RWPE2 (cell line): ENCODE measurements at regions not wholly inside any gene's neighbourhood (a gene's known extent, or its start where the extent isn't known, plus 50 kb on each side); places are given as distances from the start of the nearest gene placed in this dataset.
"Not testable (repeated sequence)": the region's sequence is repeated elsewhere in the genome, so short reads cannot be mapped to it uniquely, and the experiment has no call there.

Experiments
- ATAC-seq: fragments of 200-7000 bp; cut with Tn5 transposase; 3 replicates; pipeline ENCODE4 v1.9.1; 2021; ENCODE audit warnings: low read depth
- DNase-seq: peaks from one replicate; pipeline ENCODE4 v3.0.0-alpha.2; 2020; ENCODE audit warnings: low spot score
- H3K27ac ChIP-seq: fragments of 450-650 bp; 2 replicates; pipeline ENCODE4 v1.5.1; 2017; ENCODE audit warnings: mild to moderate bottlenecking; ENCODE audit not compliant: poor library complexity, severe bottlenecking
- H3K27me3 ChIP-seq: fragments of 250-450 bp; sonication (Bioruptor Pico); 2 replicates; pipeline ENCODE4 v1.5.1; 2021; ENCODE audit warnings: mild to moderate bottlenecking, moderate library complexity; ENCODE audit not compliant: insufficient read depth, poor library complexity, severe bottlenecking
- H3K36me3 ChIP-seq: fragments of 250-450 bp; sonication (Bioruptor Pico); 2 replicates; pipeline ENCODE4 v1.5.1; 2020; ENCODE audit warnings: low read depth, mild to moderate bottlenecking, moderate library complexity
- H3K4me1 ChIP-seq: fragments of 250-450 bp; sonication (Bioruptor Pico); 2 replicates; pipeline ENCODE4 v1.5.1; 2021; ENCODE audit warnings: mild to moderate bottlenecking, moderate library complexity; ENCODE audit not compliant: insufficient read depth, poor library complexity, severe bottlenecking
- H3K4me3 ChIP-seq: fragments of 250-450 bp; sonication (Bioruptor Pico); 2 replicates; pipeline ENCODE4 v1.5.1; 2021; ENCODE audit warnings: mild to moderate bottlenecking, moderate library complexity; ENCODE audit not compliant: severe bottlenecking
- H3K9me3 ChIP-seq: fragments of 250-450 bp; sonication (Bioruptor Pico); 2 replicates; pipeline ENCODE4 v1.5.1; 2021; ENCODE audit warnings: mild to moderate bottlenecking, moderate library complexity; ENCODE audit not compliant: severe bottlenecking
- TF ChIP-seq, protein P1 (sequence below): fragments of 450-650 bp; IDR thresholded peaks from one replicate; pipeline ENCODE4 v1.5.1; 2017; ENCODE audit warnings: mild to moderate bottlenecking, moderate library complexity; ENCODE audit not compliant: poor library complexity, severe bottlenecking

- DNase-seq (no peak), ATAC-seq (no peak)
- H3K27me3 ChIP-seq, result no peaks in the 10 kb centered on the region
- no peaks in the 10 kb centered on the region for H3K36me3 ChIP-seq
- no peak overlapping the region for H3K27ac ChIP-seq
- no peaks in the 10 kb centered on the region for H3K4me1 ChIP-seq
- H3K9me3 ChIP-seq, result no peaks in the 10 kb centered on the region
- TF ChIP-seq, protein P1, sequence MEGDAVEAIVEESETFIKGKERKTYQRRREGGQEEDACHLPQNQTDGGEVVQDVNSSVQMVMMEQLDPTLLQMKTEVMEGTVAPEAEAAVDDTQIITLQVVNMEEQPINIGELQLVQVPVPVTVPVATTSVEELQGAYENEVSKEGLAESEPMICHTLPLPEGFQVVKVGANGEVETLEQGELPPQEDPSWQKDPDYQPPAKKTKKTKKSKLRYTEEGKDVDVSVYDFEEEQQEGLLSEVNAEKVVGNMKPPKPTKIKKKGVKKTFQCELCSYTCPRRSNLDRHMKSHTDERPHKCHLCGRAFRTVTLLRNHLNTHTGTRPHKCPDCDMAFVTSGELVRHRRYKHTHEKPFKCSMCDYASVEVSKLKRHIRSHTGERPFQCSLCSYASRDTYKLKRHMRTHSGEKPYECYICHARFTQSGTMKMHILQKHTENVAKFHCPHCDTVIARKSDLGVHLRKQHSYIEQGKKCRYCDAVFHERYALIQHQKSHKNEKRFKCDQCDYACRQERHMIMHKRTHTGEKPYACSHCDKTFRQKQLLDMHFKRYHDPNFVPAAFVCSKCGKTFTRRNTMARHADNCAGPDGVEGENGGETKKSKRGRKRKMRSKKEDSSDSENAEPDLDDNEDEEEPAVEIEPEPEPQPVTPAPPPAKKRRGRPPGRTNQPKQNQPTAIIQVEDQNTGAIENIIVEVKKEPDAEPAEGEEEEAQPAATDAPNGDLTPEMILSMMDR, result no peak
- H3K4me3 ChIP-seq, result no peak overlapping the region
Observed at GRCh38 chr6:115582386-115582785, 478.3 kb downstream of the FRK start.

DNA sequence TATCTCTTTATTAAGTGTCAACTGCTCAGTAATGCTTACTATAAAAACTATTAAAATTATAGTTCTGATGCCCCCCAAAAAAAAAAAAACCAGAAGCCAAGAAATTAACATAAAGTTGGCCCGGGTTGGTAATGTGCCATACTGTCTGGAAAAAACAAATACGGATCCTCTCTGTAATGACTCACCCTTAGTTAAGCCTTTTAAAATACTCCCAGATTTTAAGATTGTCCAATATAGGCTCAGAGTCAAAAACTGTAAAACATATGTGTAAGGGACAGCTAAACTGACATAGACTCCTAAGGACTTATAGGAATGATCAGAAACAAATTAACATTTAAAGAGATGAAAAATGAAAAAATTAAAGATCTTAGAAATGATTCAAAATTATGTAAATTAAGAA is 481.1 kb downstream of the FRK start:
- not testable (repeated sequence) for H3K27ac ChIP-seq

GRCh38 chr6:115577270-115577669 is 483.4 kb downstream of the FRK start:
- DNase-seq (no peak), ATAC-seq (no peak)
- Histone ChIP-seq H3K4me1 (no peaks in the 10 kb centered on the region), H3K36me3 (no peaks in the 10 kb centered on the region), H3K27me3 (no peaks in the 10 kb centered on the region), H3K4me3 (no peak overlapping the region), H3K27ac (no peak overlapping the region), H3K9me3 (no peaks in the 10 kb centered on the region)
- TF ChIP-seq, protein P1, result no peak

More for the DNA sequence above, 481.1 kb downstream of the FRK start:
- not testable (repeated sequence) for ATAC-seq, H3K36me3 ChIP-seq, H3K4me1 ChIP-seq, H3K9me3 ChIP-seq, H3K4me3 ChIP-seq, DNase-seq, H3K27me3 ChIP-seq

DNA sequence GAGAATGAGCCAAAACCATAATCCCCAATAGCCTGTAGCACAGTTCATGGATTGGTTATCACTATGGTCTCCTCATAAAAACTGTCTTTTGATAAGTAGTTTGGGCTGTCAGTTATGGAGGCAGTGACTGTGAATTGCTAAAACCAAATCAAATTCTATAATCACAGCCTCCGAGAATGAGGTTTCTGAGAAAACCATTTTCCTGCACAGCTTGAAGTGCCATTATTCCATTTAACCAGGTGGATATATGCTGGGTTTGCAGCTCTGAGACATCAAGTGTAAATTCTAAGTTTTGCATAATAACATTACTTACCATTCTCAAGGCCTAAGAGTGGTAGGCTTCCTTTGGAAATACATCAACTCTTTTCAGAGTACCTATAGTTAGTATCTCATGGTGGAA is 485.4 kb downstream of the FRK start:
- Histone ChIP-seq H3K27me3 (no peaks in the 10 kb centered on the region), H3K4me1 (no peaks in the 10 kb centered on the region), H3K9me3 (no peaks in the 10 kb centered on the region), H3K4me3 (no peak overlapping the region), H3K27ac (no peak overlapping the region), H3K36me3 (no peaks in the 10 kb centered on the region)
- DNase-seq, result no peak
- TF ChIP-seq, protein P1, result no peak
- no peak for ATAC-seq

DNA sequence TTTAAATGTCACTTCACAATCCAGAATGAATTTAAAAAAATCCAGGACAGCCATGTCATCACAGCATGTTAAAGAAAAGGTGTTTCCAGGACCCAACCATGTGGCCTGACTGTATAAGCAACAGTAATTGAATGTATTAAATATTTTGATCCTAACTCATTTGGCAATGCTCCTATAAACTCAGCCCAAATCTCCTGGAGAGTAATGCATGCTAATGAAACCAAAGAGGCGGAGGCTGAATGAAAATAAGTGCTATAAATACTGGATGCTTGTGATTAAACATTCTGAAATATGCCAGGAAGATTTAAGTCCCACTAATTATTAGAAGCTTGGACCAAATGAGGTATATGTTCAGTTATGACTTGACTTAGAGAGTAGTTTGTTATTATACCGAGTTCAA is 486.8 kb downstream of the FRK start:
- TF ChIP-seq, protein P1, result no peak
- Histone ChIP-seq H3K9me3 (no peaks in the 10 kb centered on the region), H3K36me3 (no peaks in the 10 kb centered on the region), H3K27ac (no peak overlapping the region), H3K4me1 (no peaks in the 10 kb centered on the region), H3K27me3 (no peaks in the 10 kb centered on the region), H3K4me3 (no peak overlapping the region)
- no peak for DNase-seq
- ATAC-seq, result no peak
